GM12878 (cell line): ENCODE measurements at regions not wholly inside any gene's neighbourhood (a gene's known extent, or its start where the extent isn't known, plus 50 kb on each side); places are given as distances from the start of the nearest gene placed in this dataset.

Experiments
- BHLHE40 ChIP-seq, 2 experiments: fragments of 450-650 bp in 1 of 2; IDR thresholded peaks; 2 replicates each; pipeline ENCODE4 v1.6.1; 2011 to 2017; ENCODE audit warnings: low read depth in 2 of 2, borderline replicate concordance in 1 of 2, improper control_type of control experiment in 1 of 2, low read length in 1 of 2, mild to moderate bottlenecking in 1 of 2
- DPF2 ChIP-seq: fragments of 450-650 bp; IDR thresholded peaks from 2 replicates; pipeline ENCODE4 v1.6.1; 2017; ENCODE audit warnings: mild to moderate bottlenecking
- FOXK2 ChIP-seq: fragments of 450-650 bp; IDR thresholded peaks from 2 replicates; pipeline ENCODE4 v1.6.1; 2017; ENCODE audit warnings: mild to moderate bottlenecking, moderate library complexity
- NFIC ChIP-seq: IDR thresholded peaks from 2 replicates; pipeline ENCODE4 v1.6.1; 2012; ENCODE audit warnings: low read depth, mild to moderate bottlenecking, inconsistent platforms, low read length, moderate library complexity
- NFYB ChIP-seq: IDR thresholded peaks from 2 replicates; pipeline ENCODE4 v1.6.1; 2011; ENCODE audit warnings: low read depth, mild to moderate bottlenecking, low read length, improper control_type of control experiment, moderate library complexity; ENCODE audit not compliant: insufficient read depth
- RUNX3 ChIP-seq: IDR thresholded peaks from 2 replicates; pipeline ENCODE4 v1.6.1; 2012; ENCODE audit warnings: low read length, inconsistent platforms
- SIN3A ChIP-seq: IDR thresholded peaks from 2 replicates; pipeline ENCODE4 v1.6.1; 2012; ENCODE audit warnings: low read depth, low read length, improper control_type of control experiment
- SPI1 ChIP-seq: IDR thresholded peaks from 2 replicates; pipeline ENCODE4 v1.6.1; 2011; ENCODE audit warnings: low read depth, mild to moderate bottlenecking, low read length, moderate library complexity, borderline replicate concordance; ENCODE audit not compliant: insufficient read depth
- TCF12 ChIP-seq: IDR thresholded peaks from 2 replicates; pipeline ENCODE4 v1.6.1; 2011; ENCODE audit warnings: low read depth, mild to moderate bottlenecking, low read length
- ZNF622 ChIP-seq: fragments of 450-650 bp; IDR thresholded peaks from 2 replicates; pipeline ENCODE4 v1.6.1; 2017; ENCODE audit warnings: mild to moderate bottlenecking, inconsistent platforms
- ZZZ3 ChIP-seq: IDR thresholded peaks from 2 replicates; pipeline ENCODE4 v1.6.1; 2011; ENCODE audit warnings: low read depth; ENCODE audit not compliant: control insufficient read depth, insufficient read length
- TF ChIP-seq, protein P1 (sequence below): fragments of 450-650 bp; IDR thresholded peaks from 2 replicates; pipeline ENCODE4 v1.6.1; 2017; ENCODE audit warnings: mild to moderate bottlenecking, low read depth, inconsistent platforms; ENCODE audit not compliant: poor library complexity, severe bottlenecking
- TF ChIP-seq, protein P2 (sequence below): fragments of 450-650 bp; IDR thresholded peaks from 2 replicates; pipeline ENCODE4 v1.6.1; 2018; ENCODE audit warnings: borderline replicate concordance, mild to moderate bottlenecking; ENCODE audit not compliant: partially characterized antibody
- TF ChIP-seq, protein P3 (sequence below): fragments of 450-650 bp; IDR thresholded peaks from 2 replicates; pipeline ENCODE4 v1.6.1; 2017; ENCODE audit warnings: mild to moderate bottlenecking, moderate library complexity
- TF ChIP-seq, protein P4 (sequence below): fragments of 450-650 bp; IDR thresholded peaks from 2 replicates; pipeline ENCODE4 v1.6.1; 2018; ENCODE audit warnings: mild to moderate bottlenecking, low read depth, moderate library complexity; ENCODE audit not compliant: partially characterized antibody

DNA sequence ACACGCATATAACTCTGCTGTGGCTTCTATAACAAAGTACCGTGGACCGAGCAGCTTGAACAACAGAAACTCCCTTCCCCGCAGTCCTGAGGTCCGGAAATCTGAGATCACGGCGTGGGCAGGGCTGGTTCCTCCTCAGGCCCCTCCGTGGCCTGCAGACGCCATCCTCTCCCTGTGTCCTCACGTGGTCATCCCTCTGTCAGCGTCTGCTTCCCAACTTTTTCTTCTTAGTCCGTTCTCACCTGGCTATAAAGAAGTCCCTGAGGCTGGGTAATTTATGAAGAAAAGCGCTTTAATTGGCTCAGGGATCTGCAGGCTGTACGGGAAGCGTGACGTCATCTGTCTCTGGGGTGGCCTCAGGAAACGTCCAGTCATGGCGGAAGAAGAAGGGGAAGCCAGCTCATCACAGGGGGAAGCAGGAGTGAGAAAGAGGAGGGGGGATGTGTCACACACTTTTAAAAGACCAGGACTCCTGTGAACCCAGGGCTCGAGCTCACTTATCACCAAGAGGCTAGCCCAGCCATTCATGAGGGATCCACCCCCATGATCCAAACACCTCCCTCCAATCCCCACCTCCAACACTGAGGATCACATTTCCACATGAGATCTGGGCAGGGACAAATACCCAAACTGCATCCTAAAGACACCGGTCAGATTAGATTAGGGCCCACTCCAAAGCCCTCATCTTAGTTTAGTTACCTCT, 91.2 kb upstream of the INSIG1 start (continued):
- TF ChIP-seq BHLHE40 (IDR thresholded peaks at IDR 0.05; ENCODE audit: borderline replicate concordance in 1 of 2, low read depth in 2 of 2, low read length in 1 of 2) (peak; percentile 58 to 74; a peak in 3 of 4 replicates), FOXK2 (no peak), ZNF622 (no peak), SPI1 (peak; percentile 72), DPF2 (no peak), NFIC (no peak), NFYB (no peak), TCF12 (0 out of 2 replicates have a peak, but pooled peaks have one; percentile 20), ZZZ3 (no peak), SIN3A (0 out of 2 replicates have a peak, but pooled peaks have one; percentile 14), RUNX3 (no peak; the same call in 1 of the 2 replicates)
- TF ChIP-seq, protein P1, sequence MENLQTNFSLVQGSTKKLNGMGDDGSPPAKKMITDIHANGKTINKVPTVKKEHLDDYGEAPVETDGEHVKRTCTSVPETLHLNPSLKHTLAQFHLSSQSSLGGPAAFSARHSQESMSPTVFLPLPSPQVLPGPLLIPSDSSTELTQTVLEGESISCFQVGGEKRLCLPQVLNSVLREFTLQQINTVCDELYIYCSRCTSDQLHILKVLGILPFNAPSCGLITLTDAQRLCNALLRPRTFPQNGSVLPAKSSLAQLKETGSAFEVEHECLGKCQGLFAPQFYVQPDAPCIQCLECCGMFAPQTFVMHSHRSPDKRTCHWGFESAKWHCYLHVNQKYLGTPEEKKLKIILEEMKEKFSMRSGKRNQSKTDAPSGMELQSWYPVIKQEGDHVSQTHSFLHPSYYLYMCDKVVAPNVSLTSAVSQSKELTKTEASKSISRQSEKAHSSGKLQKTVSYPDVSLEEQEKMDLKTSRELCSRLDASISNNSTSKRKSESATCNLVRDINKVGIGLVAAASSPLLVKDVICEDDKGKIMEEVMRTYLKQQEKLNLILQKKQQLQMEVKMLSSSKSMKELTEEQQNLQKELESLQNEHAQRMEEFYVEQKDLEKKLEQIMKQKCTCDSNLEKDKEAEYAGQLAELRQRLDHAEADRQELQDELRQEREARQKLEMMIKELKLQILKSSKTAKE = no peak
- TF ChIP-seq, protein P2, sequence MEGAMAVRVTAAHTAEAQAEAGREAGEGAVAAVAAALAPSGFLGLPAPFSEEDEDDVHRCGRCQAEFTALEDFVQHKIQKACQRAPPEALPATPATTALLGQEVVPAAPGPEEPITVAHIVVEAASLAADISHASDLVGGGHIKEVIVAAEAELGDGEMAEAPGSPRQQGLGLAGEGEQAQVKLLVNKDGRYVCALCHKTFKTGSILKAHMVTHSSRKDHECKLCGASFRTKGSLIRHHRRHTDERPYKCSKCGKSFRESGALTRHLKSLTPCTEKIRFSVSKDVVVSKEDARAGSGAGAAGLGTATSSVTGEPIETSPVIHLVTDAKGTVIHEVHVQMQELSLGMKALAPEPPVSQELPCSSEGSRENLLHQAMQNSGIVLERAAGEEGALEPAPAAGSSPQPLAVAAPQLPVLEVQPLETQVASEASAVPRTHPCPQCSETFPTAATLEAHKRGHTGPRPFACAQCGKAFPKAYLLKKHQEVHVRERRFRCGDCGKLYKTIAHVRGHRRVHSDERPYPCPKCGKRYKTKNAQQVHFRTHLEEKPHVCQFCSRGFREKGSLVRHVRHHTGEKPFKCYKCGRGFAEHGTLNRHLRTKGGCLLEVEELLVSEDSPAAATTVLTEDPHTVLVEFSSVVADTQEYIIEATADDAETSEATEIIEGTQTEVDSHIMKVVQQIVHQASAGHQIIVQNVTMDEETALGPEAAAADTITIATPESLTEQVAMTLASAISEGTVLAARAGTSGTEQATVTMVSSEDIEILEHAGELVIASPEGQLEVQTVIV = no peak
- TF ChIP-seq, protein P3, sequence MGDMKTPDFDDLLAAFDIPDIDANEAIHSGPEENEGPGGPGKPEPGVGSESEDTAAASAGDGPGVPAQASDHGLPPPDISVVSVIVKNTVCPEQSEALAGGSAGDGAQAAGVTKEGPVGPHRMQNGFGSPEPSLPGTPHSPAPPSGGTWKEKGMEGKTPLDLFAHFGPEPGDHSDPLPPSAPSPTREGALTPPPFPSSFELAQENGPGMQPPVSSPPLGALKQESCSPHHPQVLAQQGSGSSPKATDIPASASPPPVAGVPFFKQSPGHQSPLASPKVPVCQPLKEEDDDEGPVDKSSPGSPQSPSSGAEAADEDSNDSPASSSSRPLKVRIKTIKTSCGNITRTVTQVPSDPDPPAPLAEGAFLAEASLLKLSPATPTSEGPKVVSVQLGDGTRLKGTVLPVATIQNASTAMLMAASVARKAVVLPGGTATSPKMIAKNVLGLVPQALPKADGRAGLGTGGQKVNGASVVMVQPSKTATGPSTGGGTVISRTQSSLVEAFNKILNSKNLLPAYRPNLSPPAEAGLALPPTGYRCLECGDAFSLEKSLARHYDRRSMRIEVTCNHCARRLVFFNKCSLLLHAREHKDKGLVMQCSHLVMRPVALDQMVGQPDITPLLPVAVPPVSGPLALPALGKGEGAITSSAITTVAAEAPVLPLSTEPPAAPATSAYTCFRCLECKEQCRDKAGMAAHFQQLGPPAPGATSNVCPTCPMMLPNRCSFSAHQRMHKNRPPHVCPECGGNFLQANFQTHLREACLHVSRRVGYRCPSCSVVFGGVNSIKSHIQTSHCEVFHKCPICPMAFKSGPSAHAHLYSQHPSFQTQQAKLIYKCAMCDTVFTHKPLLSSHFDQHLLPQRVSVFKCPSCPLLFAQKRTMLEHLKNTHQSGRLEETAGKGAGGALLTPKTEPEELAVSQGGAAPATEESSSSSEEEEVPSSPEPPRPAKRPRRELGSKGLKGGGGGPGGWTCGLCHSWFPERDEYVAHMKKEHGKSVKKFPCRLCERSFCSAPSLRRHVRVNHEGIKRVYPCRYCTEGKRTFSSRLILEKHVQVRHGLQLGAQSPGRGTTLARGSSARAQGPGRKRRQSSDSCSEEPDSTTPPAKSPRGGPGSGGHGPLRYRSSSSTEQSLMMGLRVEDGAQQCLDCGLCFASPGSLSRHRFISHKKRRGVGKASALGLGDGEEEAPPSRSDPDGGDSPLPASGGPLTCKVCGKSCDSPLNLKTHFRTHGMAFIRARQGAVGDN = no peak
- TF ChIP-seq, protein P4, sequence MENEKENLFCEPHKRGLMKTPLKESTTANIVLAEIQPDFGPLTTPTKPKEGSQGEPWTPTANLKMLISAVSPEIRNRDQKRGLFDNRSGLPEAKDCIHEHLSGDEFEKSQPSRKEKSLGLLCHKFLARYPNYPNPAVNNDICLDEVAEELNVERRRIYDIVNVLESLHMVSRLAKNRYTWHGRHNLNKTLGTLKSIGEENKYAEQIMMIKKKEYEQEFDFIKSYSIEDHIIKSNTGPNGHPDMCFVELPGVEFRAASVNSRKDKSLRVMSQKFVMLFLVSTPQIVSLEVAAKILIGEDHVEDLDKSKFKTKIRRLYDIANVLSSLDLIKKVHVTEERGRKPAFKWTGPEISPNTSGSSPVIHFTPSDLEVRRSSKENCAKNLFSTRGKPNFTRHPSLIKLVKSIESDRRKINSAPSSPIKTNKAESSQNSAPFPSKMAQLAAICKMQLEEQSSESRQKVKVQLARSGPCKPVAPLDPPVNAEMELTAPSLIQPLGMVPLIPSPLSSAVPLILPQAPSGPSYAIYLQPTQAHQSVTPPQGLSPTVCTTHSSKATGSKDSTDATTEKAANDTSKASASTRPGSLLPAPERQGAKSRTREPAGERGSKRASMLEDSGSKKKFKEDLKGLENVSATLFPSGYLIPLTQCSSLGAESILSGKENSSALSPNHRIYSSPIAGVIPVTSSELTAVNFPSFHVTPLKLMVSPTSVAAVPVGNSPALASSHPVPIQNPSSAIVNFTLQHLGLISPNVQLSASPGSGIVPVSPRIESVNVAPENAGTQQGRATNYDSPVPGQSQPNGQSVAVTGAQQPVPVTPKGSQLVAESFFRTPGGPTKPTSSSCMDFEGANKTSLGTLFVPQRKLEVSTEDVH = no peak
